ENCODE measurements at regions not wholly inside any gene's neighbourhood (a gene's known extent, or its start where the extent isn't known, plus 50 kb on each side); places are given as distances from the start of the nearest gene placed in this dataset.

GRCh38 chr15:31830591-31830990, 199.7 kb upstream of the CHRNA7 start:
- TF ChIP-seq, protein P1, sequence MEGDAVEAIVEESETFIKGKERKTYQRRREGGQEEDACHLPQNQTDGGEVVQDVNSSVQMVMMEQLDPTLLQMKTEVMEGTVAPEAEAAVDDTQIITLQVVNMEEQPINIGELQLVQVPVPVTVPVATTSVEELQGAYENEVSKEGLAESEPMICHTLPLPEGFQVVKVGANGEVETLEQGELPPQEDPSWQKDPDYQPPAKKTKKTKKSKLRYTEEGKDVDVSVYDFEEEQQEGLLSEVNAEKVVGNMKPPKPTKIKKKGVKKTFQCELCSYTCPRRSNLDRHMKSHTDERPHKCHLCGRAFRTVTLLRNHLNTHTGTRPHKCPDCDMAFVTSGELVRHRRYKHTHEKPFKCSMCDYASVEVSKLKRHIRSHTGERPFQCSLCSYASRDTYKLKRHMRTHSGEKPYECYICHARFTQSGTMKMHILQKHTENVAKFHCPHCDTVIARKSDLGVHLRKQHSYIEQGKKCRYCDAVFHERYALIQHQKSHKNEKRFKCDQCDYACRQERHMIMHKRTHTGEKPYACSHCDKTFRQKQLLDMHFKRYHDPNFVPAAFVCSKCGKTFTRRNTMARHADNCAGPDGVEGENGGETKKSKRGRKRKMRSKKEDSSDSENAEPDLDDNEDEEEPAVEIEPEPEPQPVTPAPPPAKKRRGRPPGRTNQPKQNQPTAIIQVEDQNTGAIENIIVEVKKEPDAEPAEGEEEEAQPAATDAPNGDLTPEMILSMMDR (IDR thresholded peaks at IDR 0.05; ENCODE audit: low read depth, low read length) = no peak
- no peaks in the 10 kb centered on the region for H3K9me3 ChIP-seq (ENCODE audit: control insufficient read depth, insufficient read depth, low read length)
- no peak overlapping the region for H3K27ac ChIP-seq (ENCODE audit: low read depth, low read length)
- CTCF ChIA-PET = no interaction called here
- DNase-seq (ENCODE audit: low read depth, low spot score) = no peak
- POLR2A ChIA-PET = no interaction called here
- no peak overlapping the region for H3K4me3 ChIP-seq (ENCODE audit: low read depth, low read length)
- no peaks in the 10 kb centered on the region for H3K27me3 ChIP-seq (ENCODE audit: control insufficient read depth, insufficient read depth, low read length)

GRCh38 chr15:31831596-31831995, 198.7 kb upstream of the CHRNA7 start:
- ChIA-PET CTCF (no interaction called here), POLR2A (no interaction called here)
- no peak overlapping the region for H3K4me3 ChIP-seq (ENCODE audit: low read depth, low read length)
- H3K27ac ChIP-seq (ENCODE audit: low read depth, low read length) = no peak overlapping the region
- DNase-seq (ENCODE audit: low read depth, low spot score) = no peak
- no peaks in the 10 kb centered on the region for H3K9me3 ChIP-seq (ENCODE audit: control insufficient read depth, insufficient read depth, low read length)
- H3K27me3 ChIP-seq (ENCODE audit: control insufficient read depth, insufficient read depth, low read length) = no peaks in the 10 kb centered on the region
- TF ChIP-seq, protein P1 (IDR thresholded peaks at IDR 0.05; ENCODE audit: low read depth, low read length) = no peak

DNA sequence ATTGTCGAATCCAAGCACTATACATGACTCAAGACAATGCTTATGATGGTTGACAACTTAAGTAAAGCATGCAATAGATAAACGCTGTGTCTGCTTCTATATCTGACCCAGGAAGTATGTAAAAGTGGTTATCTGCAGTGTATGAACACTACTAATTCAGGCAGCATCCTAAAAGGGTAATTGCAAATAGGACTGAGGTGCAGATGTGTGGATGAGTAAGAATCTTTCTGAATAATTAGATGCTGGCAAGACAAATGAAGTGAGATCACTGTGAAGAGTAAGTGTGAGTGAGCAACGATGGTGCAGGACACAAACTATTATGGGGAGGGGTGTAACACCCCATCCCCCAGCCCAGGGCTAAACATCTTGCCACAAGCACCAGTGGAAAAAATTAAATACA, 195.7 kb upstream of the CHRNA7 start:
- no peak overlapping the region for H3K4me3 ChIP-seq (ENCODE audit: low read depth, low read length)
- H3K27me3 ChIP-seq (ENCODE audit: control insufficient read depth, insufficient read depth, low read length) = no peaks in the 10 kb centered on the region
- POLR2A ChIA-PET = no interaction called here
- TF ChIP-seq, protein P1 (IDR thresholded peaks at IDR 0.05; ENCODE audit: low read depth, low read length) = no peak
- H3K27ac ChIP-seq (ENCODE audit: low read depth, low read length) = no peak overlapping the region
- CTCF ChIA-PET = no interaction called here
- peaks cover 4% of the 10 kb centered on the region; the same call in 1 of the 2 replicates for H3K9me3 ChIP-seq (ENCODE audit: control insufficient read depth, insufficient read depth, low read length)
- no peak for DNase-seq (ENCODE audit: low read depth, low spot score)

- no peak for DNase-seq (ENCODE audit: low read depth, low spot score)
- peaks cover 4% of the 10 kb centered on the region; the same call in 1 of the 2 replicates for H3K9me3 ChIP-seq (ENCODE audit: control insufficient read depth, insufficient read depth, low read length)
- POLR2A ChIA-PET = no interaction called here
- CTCF ChIA-PET = no interaction called here
- H3K4me3 ChIP-seq (ENCODE audit: low read depth, low read length) = no peak overlapping the region
- no peaks in the 10 kb centered on the region for H3K27me3 ChIP-seq (ENCODE audit: control insufficient read depth, insufficient read depth, low read length)
- H3K27ac ChIP-seq (ENCODE audit: low read depth, low read length) = no peak overlapping the region
- TF ChIP-seq, protein P1 (IDR thresholded peaks at IDR 0.05; ENCODE audit: low read depth, low read length) = no peak
Measured at GRCh38 chr15:31839388-31839787, 190.9 kb upstream of the CHRNA7 start.

DNA sequence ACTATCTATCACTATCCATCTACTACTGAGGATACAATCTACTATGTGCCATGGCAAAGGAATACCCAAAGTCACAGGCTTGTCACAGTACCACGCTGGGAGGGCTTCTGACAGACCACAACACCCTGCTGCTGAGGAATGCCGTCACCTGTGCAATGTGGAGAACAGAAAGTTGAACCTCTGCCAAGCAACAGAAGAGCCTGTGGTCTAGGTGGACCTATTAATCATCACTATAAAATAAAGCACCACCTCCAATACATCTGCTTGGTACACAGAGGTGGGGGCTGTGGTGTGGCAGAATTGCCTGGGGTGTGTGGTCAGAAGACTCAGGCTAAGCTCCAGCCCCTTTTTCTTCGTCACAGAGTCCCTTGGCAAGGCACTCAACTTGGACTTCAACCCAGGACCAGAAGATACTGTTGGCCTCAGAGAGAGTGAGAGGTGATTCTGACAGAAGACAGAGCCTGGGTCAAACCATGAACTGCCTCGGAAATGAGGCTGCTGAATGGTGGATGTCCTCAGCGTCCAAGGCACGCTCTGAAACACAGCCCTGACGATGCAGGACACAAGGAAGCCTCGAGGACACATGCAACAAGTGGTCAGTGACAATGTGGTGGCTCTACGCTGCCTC, 189.4 kb upstream of the CHRNA7 start:
- Histone ChIP-seq H3K27ac (ENCODE audit: low read depth, low read length) (no peak overlapping the region), H3K27me3 (ENCODE audit: control insufficient read depth, insufficient read depth, low read length) (no peaks in the 10 kb centered on the region), H3K4me3 (ENCODE audit: low read depth, low read length) (no peak overlapping the region), H3K9me3 (ENCODE audit: control insufficient read depth, insufficient read depth, low read length) (peaks cover 4% of the 10 kb centered on the region; the same call in 1 of the 2 replicates)
- no peak for DNase-seq (ENCODE audit: low read depth, low spot score)
- TF ChIP-seq, protein P1 (IDR thresholded peaks at IDR 0.05; ENCODE audit: low read depth, low read length) = no peak
- POLR2A ChIA-PET = no interaction called here
- CTCF ChIA-PET = no interaction called here
